Osteoblast (primary cell): ENCODE measurements at regions not wholly inside any gene's neighbourhood (a gene's known extent, or its start where the extent isn't known, plus 50 kb on each side); places are given as distances from the start of the nearest gene placed in this dataset.

Experiments used
- DNase-seq: peaks from one replicate; pipeline ENCODE4 v3.0.0; 2011; ENCODE audit warnings: low spot score, mixed read lengths; ENCODE audit not compliant: insufficient read length; ENCODE audit errors: missing footprints
- H2AFZ ChIP-seq: 2 replicates; pipeline ENCODE4 v1.6.0; 2011; ENCODE audit warnings: mild to moderate bottlenecking, low read length
- H3K27ac ChIP-seq: 2 replicates; pipeline ENCODE4 v1.5.1; 2011; ENCODE audit warnings: mild to moderate bottlenecking, low read depth, low read length, moderate library complexity
- H3K27me3 ChIP-seq: 2 replicates; pipeline ENCODE4 v1.6.0; 2012; ENCODE audit warnings: mild to moderate bottlenecking, control low read depth, inconsistent platforms, low read length, moderate library complexity; ENCODE audit not compliant: insufficient read depth
- H3K36me3 ChIP-seq: 2 replicates; pipeline ENCODE4 v1.5.1; 2011; ENCODE audit warnings: mild to moderate bottlenecking, low read length, control low read depth, moderate library complexity; ENCODE audit not compliant: insufficient read depth
- H3K4me1 ChIP-seq: 2 replicates; pipeline ENCODE4 v1.5.1; 2011; ENCODE audit warnings: mild to moderate bottlenecking, low read length, control low read depth, moderate library complexity; ENCODE audit not compliant: insufficient read depth
- H3K4me2 ChIP-seq: 2 replicates; pipeline ENCODE4 v1.6.0; 2011; ENCODE audit warnings: mild to moderate bottlenecking, low read length; ENCODE audit not compliant: insufficient read depth
- H3K4me3 ChIP-seq: fragments of 200-600 bp; sonication (generic); 3 replicates; pipeline ENCODE4 v1.5.1; 2012; ENCODE audit warnings: mild to moderate bottlenecking, low read length, inconsistent platforms; ENCODE audit not compliant: insufficient read depth
- H3K79me2 ChIP-seq: 2 replicates; pipeline ENCODE4 v1.6.0; 2012; ENCODE audit warnings: mild to moderate bottlenecking, low read length, control low read depth, inconsistent platforms; ENCODE audit not compliant: insufficient read depth
- H3K9me3 ChIP-seq: 2 replicates; pipeline ENCODE4 v1.5.1; 2011; ENCODE audit warnings: low read depth, low read length, control low read depth
- H4K20me1 ChIP-seq: 2 replicates; pipeline ENCODE4 v1.6.0; 2012; ENCODE audit warnings: mild to moderate bottlenecking, low read length, control low read depth; ENCODE audit not compliant: insufficient read depth
- TF ChIP-seq, protein P1 (sequence below): IDR thresholded peaks from 2 replicates; pipeline ENCODE4 v1.5.1; 2011; ENCODE audit warnings: mild to moderate bottlenecking, low read depth, low read length, moderate library complexity; ENCODE audit errors: extremely low read depth

DNA sequence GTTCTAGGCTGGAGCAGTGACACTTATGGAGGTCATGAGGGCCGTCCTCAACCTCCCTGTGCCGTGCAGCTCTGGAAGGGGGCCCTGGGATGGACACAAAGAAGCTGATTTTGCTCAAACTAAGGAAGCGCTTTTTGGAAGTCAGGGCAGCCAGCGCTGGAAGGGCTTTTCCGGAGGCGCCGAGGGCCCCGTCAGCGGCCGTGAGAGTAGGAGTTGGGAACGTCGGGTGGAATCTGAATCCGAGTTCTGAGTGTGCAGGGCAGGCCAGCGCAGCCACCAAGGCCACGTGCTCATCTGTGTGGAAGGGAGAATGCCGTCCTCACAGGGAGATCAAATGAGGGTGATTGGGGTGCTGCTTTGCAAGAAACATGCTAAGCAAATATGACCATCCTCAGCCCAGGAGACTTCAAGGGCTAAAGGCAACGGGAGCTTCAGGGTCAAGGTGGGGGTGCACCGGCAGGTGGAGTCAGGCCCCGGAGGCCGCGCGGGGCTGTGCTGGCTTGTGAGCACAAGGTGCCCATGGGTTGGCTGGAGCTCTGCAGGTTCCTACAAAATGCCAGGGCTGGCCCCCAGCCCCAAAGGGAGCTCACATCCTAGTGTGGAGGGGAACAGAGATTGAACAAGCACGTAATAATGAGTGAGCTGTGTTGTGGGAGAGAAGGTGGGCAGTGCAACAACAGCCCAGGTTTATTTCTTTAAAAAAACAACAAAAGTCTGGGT lies 70.4 kb upstream of the HPCAL1 start:
- Histone ChIP-seq H4K20me1 (no peaks in the 10 kb centered on the region), H3K4me1 (peaks cover 7% of the 10 kb centered on the region), H3K79me2 (no peaks in the 10 kb centered on the region), H3K9me3 (no peaks in the 10 kb centered on the region), H3K4me2 (no peak overlapping the region), H3K4me3 (no peak overlapping the region), H3K27me3 (peaks cover 5% of the 10 kb centered on the region), H3K36me3 (no peaks in the 10 kb centered on the region), H2AFZ (no peak overlapping the region), H3K27ac (no peak overlapping the region)
- TF ChIP-seq, protein P1, sequence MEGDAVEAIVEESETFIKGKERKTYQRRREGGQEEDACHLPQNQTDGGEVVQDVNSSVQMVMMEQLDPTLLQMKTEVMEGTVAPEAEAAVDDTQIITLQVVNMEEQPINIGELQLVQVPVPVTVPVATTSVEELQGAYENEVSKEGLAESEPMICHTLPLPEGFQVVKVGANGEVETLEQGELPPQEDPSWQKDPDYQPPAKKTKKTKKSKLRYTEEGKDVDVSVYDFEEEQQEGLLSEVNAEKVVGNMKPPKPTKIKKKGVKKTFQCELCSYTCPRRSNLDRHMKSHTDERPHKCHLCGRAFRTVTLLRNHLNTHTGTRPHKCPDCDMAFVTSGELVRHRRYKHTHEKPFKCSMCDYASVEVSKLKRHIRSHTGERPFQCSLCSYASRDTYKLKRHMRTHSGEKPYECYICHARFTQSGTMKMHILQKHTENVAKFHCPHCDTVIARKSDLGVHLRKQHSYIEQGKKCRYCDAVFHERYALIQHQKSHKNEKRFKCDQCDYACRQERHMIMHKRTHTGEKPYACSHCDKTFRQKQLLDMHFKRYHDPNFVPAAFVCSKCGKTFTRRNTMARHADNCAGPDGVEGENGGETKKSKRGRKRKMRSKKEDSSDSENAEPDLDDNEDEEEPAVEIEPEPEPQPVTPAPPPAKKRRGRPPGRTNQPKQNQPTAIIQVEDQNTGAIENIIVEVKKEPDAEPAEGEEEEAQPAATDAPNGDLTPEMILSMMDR, result no peak
- DNase-seq, result peak; percentile 73

DNA sequence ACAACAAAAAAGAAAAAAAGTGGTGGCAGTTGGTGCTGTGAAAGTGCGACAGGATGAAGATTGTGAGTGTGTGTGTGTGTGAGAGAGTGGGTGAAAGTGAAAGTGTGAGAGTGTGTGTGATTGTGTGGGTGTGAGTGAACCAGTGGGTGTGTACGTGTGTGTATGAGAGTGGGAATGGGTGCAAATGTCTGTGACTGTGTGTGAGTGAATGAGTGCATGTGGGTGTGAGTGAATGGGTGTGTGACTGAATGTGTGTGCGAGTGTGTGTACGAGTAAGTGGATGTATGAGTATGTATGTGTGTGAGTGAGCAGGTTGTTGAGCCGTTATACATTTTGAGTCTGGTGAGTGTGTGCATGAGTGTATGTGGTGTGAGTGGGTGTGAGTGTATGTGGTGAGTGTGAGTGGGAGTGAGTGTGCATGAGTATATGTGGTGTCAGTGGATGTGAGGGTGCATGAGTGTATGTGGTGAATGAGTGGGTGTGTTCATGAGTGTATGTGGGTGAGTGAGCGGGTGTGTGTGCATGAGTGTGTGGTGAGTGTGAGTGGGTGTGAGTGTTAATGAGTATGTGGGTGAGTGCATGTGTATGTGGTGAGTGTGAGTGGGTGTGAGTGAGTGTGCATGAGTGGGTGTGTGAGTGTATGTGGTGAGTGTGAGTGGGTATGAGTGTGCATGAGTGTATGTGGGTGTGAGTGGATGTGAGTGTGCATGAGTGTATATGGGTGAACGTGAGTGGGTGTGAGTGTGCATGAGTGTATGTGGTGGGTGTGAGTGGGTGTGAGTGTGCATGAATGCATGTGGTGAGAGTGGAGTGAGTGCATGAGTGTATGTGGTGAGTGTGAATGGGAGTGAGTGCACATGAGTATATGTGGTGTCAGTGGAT lies 69.3 kb upstream of the HPCAL1 start:
- Histone ChIP-seq H3K27ac (no peak overlapping the region), H3K4me3 (no peak overlapping the region), H3K36me3 (no peaks in the 10 kb centered on the region), H3K9me3 (no peaks in the 10 kb centered on the region), H3K4me1 (peaks cover 7% of the 10 kb centered on the region), H3K79me2 (no peaks in the 10 kb centered on the region), H3K27me3 (peaks cover 5% of the 10 kb centered on the region), H2AFZ (no peak overlapping the region), H4K20me1 (no peaks in the 10 kb centered on the region), H3K4me2 (no peak overlapping the region)
- peak; percentile 53 for DNase-seq
- TF ChIP-seq, protein P1, result no peak

DNA sequence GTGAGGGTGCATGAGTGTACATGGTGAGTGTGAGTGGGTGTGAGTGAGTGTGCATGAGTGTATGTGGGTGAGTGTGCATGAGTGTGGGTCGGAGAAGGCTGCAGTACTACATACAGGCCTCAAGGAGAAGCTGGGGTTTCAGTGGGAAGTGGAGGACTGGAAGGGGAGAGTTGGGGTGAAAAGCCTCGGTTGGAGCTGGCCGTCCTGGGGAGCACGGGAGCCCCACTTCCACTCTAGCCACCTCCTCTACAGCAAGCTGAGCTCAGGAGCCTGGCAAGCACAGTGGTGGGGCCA lies 68.7 kb upstream of the HPCAL1 start:
- Histone ChIP-seq H3K27me3 (peaks cover 5% of the 10 kb centered on the region), H3K9me3 (no peaks in the 10 kb centered on the region), H2AFZ (no peak overlapping the region), H4K20me1 (no peaks in the 10 kb centered on the region), H3K36me3 (no peaks in the 10 kb centered on the region), H3K4me1 (peaks cover 7% of the 10 kb centered on the region), H3K27ac (no peak overlapping the region), H3K4me2 (no peak overlapping the region), H3K4me3 (no peak overlapping the region), H3K79me2 (no peaks in the 10 kb centered on the region)
- TF ChIP-seq, protein P1, result no peak
- peak; percentile 37 for DNase-seq

DNA sequence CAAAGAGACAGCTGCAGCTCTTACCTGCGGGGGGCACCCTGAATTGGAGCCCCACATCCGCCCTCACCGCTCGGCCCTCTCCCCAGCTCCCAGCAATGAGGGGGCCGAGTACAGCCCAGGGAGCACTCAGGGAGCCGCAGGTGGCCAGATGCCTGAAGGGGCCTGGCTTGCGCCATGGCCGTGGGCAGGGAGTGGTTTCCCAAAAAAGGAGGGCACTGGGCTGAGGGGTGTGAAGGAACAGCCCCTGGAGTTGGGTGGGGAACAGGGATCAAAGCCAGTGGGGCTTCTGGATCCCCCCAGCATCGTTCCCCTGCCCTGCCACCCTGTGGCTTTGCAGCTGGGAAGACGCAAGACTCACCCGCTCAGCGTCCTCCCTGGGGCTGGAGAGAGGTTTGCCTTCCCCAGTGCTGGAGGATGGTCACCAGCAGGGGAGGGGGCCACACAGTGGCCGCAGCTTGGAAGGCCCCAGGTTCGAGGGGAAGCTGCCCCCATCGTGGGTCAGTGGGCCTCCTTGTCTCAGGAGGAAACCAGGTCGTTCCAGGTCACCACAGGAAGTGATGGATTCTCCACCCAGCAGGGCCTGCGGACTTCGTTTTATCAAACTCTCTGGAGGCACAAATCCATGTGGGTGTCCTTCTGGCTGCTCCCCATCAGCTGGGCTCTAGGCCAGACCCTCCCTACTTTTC lies 68.2 kb upstream of the HPCAL1 start:
- Histone ChIP-seq H3K9me3 (no peaks in the 10 kb centered on the region), H3K4me1 (peaks cover 7% of the 10 kb centered on the region), H3K27me3 (peaks cover 5% of the 10 kb centered on the region), H3K36me3 (no peaks in the 10 kb centered on the region), H3K79me2 (no peaks in the 10 kb centered on the region), H3K4me3 (no peak overlapping the region), H3K27ac (no peak overlapping the region), H4K20me1 (no peaks in the 10 kb centered on the region), H2AFZ (peak overlapping the region; percentile 35), H3K4me2 (no peak overlapping the region)
- TF ChIP-seq, protein P1, result no peak
- peak; percentile 92 for DNase-seq
